Neural progenitor cell (in vitro differentiated cells): ENCODE measurements at regions not wholly inside any gene's neighbourhood (a gene's known extent, or its start where the extent isn't known, plus 50 kb on each side); places are given as distances from the start of the nearest gene placed in this dataset.

Experiments used
- DNase-seq: peaks from one replicate; pipeline ENCODE4 v3.0.0-alpha.2; 2016; ENCODE audit warnings: low spot score
- H2AFZ ChIP-seq: fragments of 200-600 bp; sonication (generic); replicated peaks from 2 replicates; pipeline ENCODE4 v1.6.1; 2016; ENCODE audit warnings: antibody characterized with exemption
- H3F3A ChIP-seq: fragments of 200-600 bp; sonication (generic); 2 replicates; pipeline ENCODE4 v1.6.1; 2016; ENCODE audit warnings: antibody characterized with exemption, low read depth
- H3K27ac ChIP-seq: fragments of 200-600 bp; sonication (generic); 2 replicates; pipeline ENCODE4 v1.5.1; 2016; ENCODE audit warnings: mild to moderate bottlenecking
- H3K27me3 ChIP-seq: fragments of 200-600 bp; sonication (generic); 2 replicates; pipeline ENCODE4 v1.6.1; 2016; ENCODE audit warnings: mild to moderate bottlenecking, moderate library complexity
- H3K36me3 ChIP-seq: fragments of 200-600 bp; sonication (generic); 2 replicates; pipeline ENCODE4 v1.5.1; 2016
- H3K4me1 ChIP-seq: fragments of 200-600 bp; sonication (generic); 2 replicates; pipeline ENCODE4 v1.6.1; 2016; ENCODE audit warnings: mixed run types
- H3K4me2 ChIP-seq: fragments of 200-600 bp; sonication (generic); 2 replicates; pipeline ENCODE4 v1.6.1; 2016
- H3K4me3 ChIP-seq: fragments of 200-600 bp; sonication (generic); 2 replicates; pipeline ENCODE4 v1.5.1; 2016
- H3K79me2 ChIP-seq: fragments of 200-600 bp; sonication (generic); 2 replicates; pipeline ENCODE4 v1.6.1; 2016; ENCODE audit warnings: low read depth
- H3K9ac ChIP-seq: fragments of 200-600 bp; sonication (generic); 2 replicates; pipeline ENCODE4 v1.6.1; 2016
- H3K9me3 ChIP-seq: fragments of 200-600 bp; sonication (generic); 2 replicates; pipeline ENCODE4 v1.5.1; 2016; ENCODE audit warnings: low read depth
- H4K20me1 ChIP-seq: fragments of 200-600 bp; sonication (generic); 2 replicates; pipeline ENCODE4 v1.6.1; 2016; ENCODE audit warnings: low read depth
- H3K27ac Mint-ChIP-seq: 3 replicates; pipeline ENCODE4 v1.8.0; 2021; ENCODE audit warnings: mixed read lengths
- H3K27me3 Mint-ChIP-seq: 2 replicates; pipeline ENCODE4 v1.8.0; 2022; ENCODE audit warnings: low read depth, mild to moderate bottlenecking, inconsistent platforms, moderate library complexity, mixed read lengths; ENCODE audit not compliant: insufficient read depth
- H3K36me3 Mint-ChIP-seq: 3 replicates; pipeline ENCODE4 v1.8.0; 2021; ENCODE audit warnings: mixed read lengths
- H3K4me1 Mint-ChIP-seq: 3 replicates; pipeline ENCODE4 v1.8.0; 2021; ENCODE audit warnings: mixed read lengths
- H3K4me3 Mint-ChIP-seq: 3 replicates; pipeline ENCODE4 v1.8.0; 2021; ENCODE audit warnings: mild to moderate bottlenecking, moderate library complexity, mixed read lengths
- H3K9me3 Mint-ChIP-seq: 3 replicates; pipeline ENCODE4 v1.8.0; 2020; ENCODE audit warnings: mixed read lengths
- CTCF ChIP-seq: fragments of 200-600 bp; sonication (generic); IDR thresholded peaks from 2 replicates; pipeline ENCODE4 v1.5.1; 2017; ENCODE audit warnings: antibody characterized with exemption, mild to moderate bottlenecking
- EZH2 ChIP-seq: fragments of 200-600 bp; sonication (generic); IDR thresholded peaks from 2 replicates; pipeline ENCODE4 v1.6.1; 2017; ENCODE audit warnings: antibody characterized with exemption, mild to moderate bottlenecking, moderate library complexity
- EZH2phosphoT487 ChIP-seq: fragments of 200-600 bp; sonication (generic); IDR thresholded peaks from 2 replicates; pipeline ENCODE4 v1.6.1; 2017; ENCODE audit warnings: antibody characterized with exemption

GRCh38 chr5:173790177-173790719 lies 97.9 kb upstream of the CPEB4 start:
- no peak overlapping the region for H3K27ac ChIP-seq
- Mint-ChIP-seq H3K9me3 (no peaks in the 10 kb centered on the region), H3K27ac (no peak overlapping the region), H3K4me1 (peaks cover 19% of the 10 kb centered on the region), H3K36me3 (no peaks in the 10 kb centered on the region), H3K27me3 (peaks cover 5% of the 10 kb centered on the region), H3K4me3 (no peak overlapping the region)
- no peaks in the 10 kb centered on the region for H3K27me3 ChIP-seq
- H3K4me2 ChIP-seq, result no peak overlapping the region
- H3K4me3 ChIP-seq, result no peak overlapping the region
- H3F3A ChIP-seq, result peaks cover 18% of the 10 kb centered on the region
- no peak overlapping the region for H2AFZ ChIP-seq
- H3K4me1 ChIP-seq, result peaks cover 12% of the 10 kb centered on the region
- no peaks in the 10 kb centered on the region for H3K36me3 ChIP-seq
- H3K79me2 ChIP-seq, result no peaks in the 10 kb centered on the region
- H4K20me1 ChIP-seq, result no peaks in the 10 kb centered on the region
- no peak overlapping the region for H3K9ac ChIP-seq
- H3K9me3 ChIP-seq, result no peaks in the 10 kb centered on the region
- DNase-seq, result no peak
- no peak for TF ChIP-seq EZH2phosphoT487
- TF ChIP-seq EZH2, result no peak
- TF ChIP-seq CTCF, result no peak

GRCh38 chr5:173790836-173791546 lies 97.2 kb upstream of the CPEB4 start:
- no peaks in the 10 kb centered on the region for H3K36me3 ChIP-seq
- Mint-ChIP-seq H3K9me3 (no peaks in the 10 kb centered on the region), H3K27me3 (peaks cover 8% of the 10 kb centered on the region), H3K36me3 (no peaks in the 10 kb centered on the region), H3K4me1 (peaks cover 16% of the 10 kb centered on the region), H3K4me3 (no peak overlapping the region), H3K27ac (no peak overlapping the region)
- H4K20me1 ChIP-seq, result no peaks in the 10 kb centered on the region
- no peaks in the 10 kb centered on the region for H3K79me2 ChIP-seq
- H3K4me2 ChIP-seq, result no peak overlapping the region
- TF ChIP-seq EZH2 (no peak), EZH2phosphoT487 (no peak), CTCF (no peak)
- no peak overlapping the region for H3K9ac ChIP-seq
- H3K9me3 ChIP-seq, result no peaks in the 10 kb centered on the region
- peaks cover 11% of the 10 kb centered on the region for H3F3A ChIP-seq
- H3K4me1 ChIP-seq, result peaks cover 9% of the 10 kb centered on the region
- no peak for DNase-seq
- H3K27me3 ChIP-seq, result no peaks in the 10 kb centered on the region
- no peak overlapping the region for H3K27ac ChIP-seq
- no peak overlapping the region for H3K4me3 ChIP-seq
- H2AFZ ChIP-seq, result no peak overlapping the region

- Mint-ChIP-seq H3K4me1 (peaks cover 7% of the 10 kb centered on the region), H3K27me3 (peaks cover 9% of the 10 kb centered on the region), H3K36me3 (no peaks in the 10 kb centered on the region), H3K9me3 (no peaks in the 10 kb centered on the region), H3K27ac (no peak overlapping the region), H3K4me3 (no peak overlapping the region)
- no peak overlapping the region for H3K27ac ChIP-seq
- no peak overlapping the region for H3K4me2 ChIP-seq
- no peaks in the 10 kb centered on the region for H3K79me2 ChIP-seq
- H3K4me3 ChIP-seq, result no peak overlapping the region
- no peak overlapping the region for H2AFZ ChIP-seq
- H3K9me3 ChIP-seq, result no peaks in the 10 kb centered on the region
- no peak overlapping the region for H3K9ac ChIP-seq
- H3K27me3 ChIP-seq, result no peaks in the 10 kb centered on the region
- H4K20me1 ChIP-seq, result no peaks in the 10 kb centered on the region
- H3K36me3 ChIP-seq, result no peaks in the 10 kb centered on the region
- peaks cover under 1% of the 10 kb centered on the region for H3K4me1 ChIP-seq
- TF ChIP-seq CTCF (no peak), EZH2 (no peak), EZH2phosphoT487 (no peak)
- peaks cover 2% of the 10 kb centered on the region for H3F3A ChIP-seq
- no peak for DNase-seq
Measured at GRCh38 chr5:173791878-173792277, 96.3 kb upstream of the CPEB4 start.
